Smooth muscle cell (in vitro differentiated cells): ENCODE measurements at regions not wholly inside any gene's neighbourhood (a gene's known extent, or its start where the extent isn't known, plus 50 kb on each side); places are given as distances from the start of the nearest gene placed in this dataset.

ENCODE experiments used
- DNase-seq: peaks from one replicate; lab custom pipeline; 2025; ENCODE audit not compliant: unreplicated experiment; lab: John Stamatoyannopoulos, UW
- H2AFZ ChIP-seq: fragments of 200-600 bp; sonication (generic); 2 replicates; pipeline ENCODE4 v1.6.0; 2016; ENCODE audit warnings: antibody characterized with exemption, low read depth, mild to moderate bottlenecking
- H3F3A ChIP-seq: fragments of 200-600 bp; sonication (generic); 2 replicates; pipeline ENCODE4 v1.6.0; 2017; ENCODE audit warnings: antibody characterized with exemption, low read depth
- H3K27ac ChIP-seq: fragments of 200-600 bp; sonication (generic); 2 replicates; pipeline ENCODE4 v1.5.1; 2016; ENCODE audit warnings: low read depth, mild to moderate bottlenecking
- H3K27me3 ChIP-seq: fragments of 200-600 bp; sonication (generic); 2 replicates; pipeline ENCODE4 v1.6.1; 2016; ENCODE audit warnings: low read depth, mild to moderate bottlenecking
- H3K36me3 ChIP-seq: fragments of 200-600 bp; sonication (generic); 2 replicates; pipeline ENCODE4 v1.5.1; 2016; ENCODE audit warnings: low read depth
- H3K4me1 ChIP-seq: fragments of 200-600 bp; sonication (generic); 2 replicates; pipeline ENCODE4 v1.5.1; 2016; ENCODE audit warnings: low read depth
- H3K4me2 ChIP-seq: fragments of 200-600 bp; sonication (generic); 2 replicates; pipeline ENCODE4 v1.6.0; 2016; ENCODE audit warnings: mild to moderate bottlenecking
- H3K4me3 ChIP-seq: fragments of 200-600 bp; sonication (generic); 2 replicates; pipeline ENCODE4 v1.5.1; 2016; ENCODE audit warnings: mild to moderate bottlenecking
- H3K79me2 ChIP-seq: fragments of 200-600 bp; sonication (generic); 2 replicates; pipeline ENCODE4 v1.6.0; 2016; ENCODE audit warnings: low read depth, mild to moderate bottlenecking
- H3K9ac ChIP-seq: fragments of 200-600 bp; sonication (generic); 2 replicates; pipeline ENCODE4 v1.6.0; 2016; ENCODE audit warnings: low read depth
- H3K9me3 ChIP-seq: fragments of 200-600 bp; sonication (generic); replicated peaks from 2 replicates; pipeline ENCODE4 v1.5.1; 2016; ENCODE audit warnings: low read depth
- H4K20me1 ChIP-seq: fragments of 200-600 bp; sonication (generic); 2 replicates; pipeline ENCODE4 v1.6.0; 2016; ENCODE audit warnings: low read depth
- CTCF ChIP-seq: fragments of 200-600 bp; sonication (generic); IDR thresholded peaks from 2 replicates; pipeline ENCODE4 v1.5.1; 2017; ENCODE audit warnings: borderline replicate concordance, mild to moderate bottlenecking, antibody characterized with exemption; ENCODE audit not compliant: insufficient read depth, poor library complexity, severe bottlenecking
- WGBS: methylation state at CpG from one replicate; pipeline ENCODE4 v1.1.7; 2016; ENCODE audit warnings: low lambda C conversion rate; 5-methylcytosine and 5-hydroxymethylcytosine counted together

DNA sequence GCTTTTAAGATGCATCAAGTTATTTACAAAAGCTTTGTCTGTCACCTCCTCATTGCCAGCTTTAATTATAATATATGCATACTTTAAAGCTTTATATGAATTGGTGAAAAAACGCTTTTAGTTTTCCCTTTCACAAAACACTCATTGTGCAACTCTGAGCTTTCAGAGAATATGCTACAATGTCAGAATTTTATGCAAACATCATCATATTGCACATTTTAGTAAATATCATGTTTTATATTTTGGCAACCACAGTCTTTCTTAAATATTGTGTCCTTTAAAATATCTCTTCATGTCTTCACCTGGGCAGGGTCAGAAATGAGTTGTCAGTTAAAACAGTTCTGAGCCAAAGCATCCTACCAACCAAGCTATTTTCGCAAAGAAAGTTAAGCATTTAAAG is 601.1 kb upstream of the RORB start:
- WGBS, result 79% methylated on average over 2 of the region's 2 CpGs
- no peak overlapping the region for H3K4me2 ChIP-seq
- no peak overlapping the region for H2AFZ ChIP-seq
- DNase-seq, result no peak
- no peaks in the 10 kb centered on the region for H3F3A ChIP-seq
- H4K20me1 ChIP-seq, result no peaks in the 10 kb centered on the region
- H3K27me3 ChIP-seq, result no peaks in the 10 kb centered on the region
- H3K4me3 ChIP-seq, result no peak overlapping the region
- no peaks in the 10 kb centered on the region for H3K79me2 ChIP-seq
- H3K9ac ChIP-seq, result no peak overlapping the region
- H3K36me3 ChIP-seq, result no peaks in the 10 kb centered on the region
- no peaks in the 10 kb centered on the region for H3K9me3 ChIP-seq
- H3K4me1 ChIP-seq, result no peaks in the 10 kb centered on the region
- no peak overlapping the region for H3K27ac ChIP-seq
- no peak for TF ChIP-seq CTCF

DNA sequence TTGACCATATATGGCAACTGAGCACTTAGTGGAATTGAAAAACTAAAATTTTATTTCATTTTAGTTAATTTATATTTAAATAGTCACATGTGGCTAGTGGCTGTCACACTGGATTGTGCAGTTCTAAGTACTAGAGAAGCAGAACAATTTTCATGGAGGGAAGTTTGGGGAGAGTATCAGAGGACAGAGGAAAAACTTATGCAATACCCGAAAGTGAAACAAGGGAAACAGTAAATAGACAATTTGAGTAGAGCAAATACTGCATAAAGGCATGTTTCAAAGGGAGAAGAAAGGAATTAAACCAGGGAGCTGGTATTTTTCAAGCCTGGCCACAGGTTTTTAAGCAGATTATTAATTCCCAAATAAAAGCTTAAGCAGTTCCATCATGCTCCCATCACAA is 590.5 kb upstream of the RORB start:
- H4K20me1 ChIP-seq, result no peaks in the 10 kb centered on the region
- no peak overlapping the region for H3K9ac ChIP-seq
- no peak overlapping the region for H3K4me3 ChIP-seq
- no peaks in the 10 kb centered on the region for H3K79me2 ChIP-seq
- no peak overlapping the region for H3K4me2 ChIP-seq
- WGBS, result 88% methylated on average over 1 of the region's 1 CpG
- H3K9me3 ChIP-seq, result no peaks in the 10 kb centered on the region
- H3K27ac ChIP-seq, result no peak overlapping the region
- H3K27me3 ChIP-seq, result no peaks in the 10 kb centered on the region
- H3K36me3 ChIP-seq, result no peaks in the 10 kb centered on the region
- no peak for TF ChIP-seq CTCF
- DNase-seq, result no peak
- no peaks in the 10 kb centered on the region for H3K4me1 ChIP-seq
- no peak overlapping the region for H2AFZ ChIP-seq
- no peaks in the 10 kb centered on the region for H3F3A ChIP-seq

- Histone ChIP-seq H2AFZ (no peak overlapping the region), H3K4me3 (no peak overlapping the region), H3K4me1 (no peaks in the 10 kb centered on the region), H3K4me2 (no peak overlapping the region), H3K27ac (no peak overlapping the region), H3K79me2 (no peaks in the 10 kb centered on the region), H4K20me1 (no peaks in the 10 kb centered on the region), H3K36me3 (no peaks in the 10 kb centered on the region), H3K9ac (no peak overlapping the region), H3K27me3 (no peaks in the 10 kb centered on the region), H3K9me3 (no peaks in the 10 kb centered on the region), H3F3A (no peaks in the 10 kb centered on the region)
- WGBS, result 98% methylated on average over 3 of the region's 3 CpGs
- DNase-seq, result no peak
- no peak for TF ChIP-seq CTCF
Observed at GRCh38 chr9:73911804-73912203, 585.3 kb upstream of the RORB start.

DNA sequence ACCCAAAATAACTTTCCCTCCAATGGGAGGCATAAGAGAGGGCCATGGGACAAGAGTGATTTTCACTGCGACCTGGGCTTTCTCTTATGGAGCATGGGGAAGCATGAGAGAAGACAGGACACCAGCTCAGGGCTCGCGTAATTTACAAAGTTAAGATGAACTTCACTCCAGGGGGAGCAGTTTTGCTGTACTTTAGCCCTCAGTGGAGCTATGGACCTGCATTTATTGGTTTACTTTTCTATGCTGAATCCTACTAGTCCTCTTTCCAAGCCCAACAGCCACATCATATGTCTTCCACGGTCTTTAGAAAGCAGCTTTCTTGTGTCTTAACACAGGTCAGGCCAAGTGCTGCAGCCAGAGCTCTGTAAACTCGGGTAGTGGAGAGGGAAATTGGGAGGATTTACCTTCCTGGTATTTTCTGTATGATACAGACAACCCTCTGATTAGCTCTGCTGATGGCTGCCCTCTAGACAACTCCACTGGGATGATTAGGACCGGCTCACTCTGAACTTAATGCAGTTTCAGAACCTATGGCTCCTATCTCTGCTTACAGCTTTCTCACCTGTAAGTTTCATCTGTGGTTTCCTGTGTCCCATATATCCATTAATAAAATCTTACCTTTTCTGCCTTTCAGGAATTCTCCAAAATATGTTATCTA is 581.0 kb upstream of the RORB start:
- Histone ChIP-seq H3K27me3 (no peaks in the 10 kb centered on the region), H2AFZ (peak overlapping the region; percentile 62), H3K4me1 (peaks cover 15% of the 10 kb centered on the region), H3K4me3 (no peak overlapping the region), H3K27ac (no peak overlapping the region), H3K36me3 (no peaks in the 10 kb centered on the region), H3K79me2 (no peaks in the 10 kb centered on the region), H3F3A (no peaks in the 10 kb centered on the region), H3K9me3 (no peaks in the 10 kb centered on the region), H3K4me2 (no peak overlapping the region), H3K9ac (no peak overlapping the region), H4K20me1 (no peaks in the 10 kb centered on the region)
- 55% methylated on average over 6 of the region's 6 CpGs for WGBS
- DNase-seq, result no peak
- peak; percentile 35 for TF ChIP-seq CTCF
